GM18909 (cell line): ENCODE measurements at regions not wholly inside any gene's neighbourhood (a gene's known extent, or its start where the extent isn't known, plus 50 kb on each side); places are given as distances from the start of the nearest gene placed in this dataset.
"Not testable (repeated sequence)": the region's sequence is repeated elsewhere in the genome, so short reads cannot be mapped to it uniquely, and the experiment has no call there.

Source experiments
- ATAC-seq: cut with Tn5 transposase; IDR thresholded peaks from one replicate; pipeline ENCODE4 v1.9.1; 2021; ENCODE audit warnings: mild to moderate bottlenecking; ENCODE audit not compliant: unreplicated experiment, poor library complexity

- no peak for ATAC-seq
Observed at GRCh38 chr3:160094562-160094961, 105.9 kb downstream of the IL12A start.

GRCh38 chr3:160097478-160097877 lies 108.8 kb downstream of the IL12A start:
- ATAC-seq, result no peak

- no peak for ATAC-seq
Observed at GRCh38 chr3:160098261-160098908, 109.8 kb downstream of the IL12A start.

GRCh38 chr3:160098926-160099626 lies 110.4 kb downstream of the IL12A start:
- ATAC-seq, result peak; percentile 26

GRCh38 chr3:160099834-160100233 lies 111.2 kb downstream of the IL12A start:
- peak; percentile 62 for ATAC-seq

- ATAC-seq, result no peak
Observed at GRCh38 chr3:160100610-160101009, 112.0 kb downstream of the IL12A start.

GRCh38 chr3:160102001-160102400 lies 113.4 kb downstream of the IL12A start:
- ATAC-seq, result not testable (repeated sequence)

GRCh38 chr3:160103397-160103796 lies 114.8 kb downstream of the IL12A start:
- no peak for ATAC-seq

- no peak for ATAC-seq
Observed at GRCh38 chr3:160105907-160106584, 117.4 kb downstream of the IL12A start.

- no peak for ATAC-seq
Observed at GRCh38 chr3:160106905-160107861, 118.0 kb upstream of the C3orf80 start.

- ATAC-seq, result no peak
Observed at GRCh38 chr3:160108362-160108761, 116.9 kb upstream of the C3orf80 start.

GRCh38 chr3:160112481-160112880 lies 112.7 kb upstream of the C3orf80 start:
- no peak for ATAC-seq

- no peak for ATAC-seq
Observed at GRCh38 chr3:160112996-160113395, 112.2 kb upstream of the C3orf80 start.

- no peak for ATAC-seq
Observed at GRCh38 chr3:160114355-160114995, 110.7 kb upstream of the C3orf80 start.

- no peak for ATAC-seq
Observed at GRCh38 chr3:160115387-160115786, 109.8 kb upstream of the C3orf80 start.

- ATAC-seq, result no peak
Observed at GRCh38 chr3:160124224-160124623, 101.0 kb upstream of the C3orf80 start.

- no peak for ATAC-seq
Observed at GRCh38 chr3:160125258-160125657, 100.0 kb upstream of the C3orf80 start.

GRCh38 chr3:160126051-160126450 lies 99.2 kb upstream of the C3orf80 start:
- ATAC-seq, result no peak

GRCh38 chr3:160126761-160127160 lies 98.5 kb upstream of the C3orf80 start:
- no peak for ATAC-seq

- peak; percentile 38 for ATAC-seq
Observed at GRCh38 chr3:160127308-160127707, 97.9 kb upstream of the C3orf80 start.
